IPS-NIHi11 (cell line): ENCODE measurements at regions not wholly inside any gene's neighbourhood (a gene's known extent, or its start where the extent isn't known, plus 50 kb on each side); places are given as distances from the start of the nearest gene placed in this dataset.

Experiments
- DNase-seq: peaks from one replicate; pipeline ENCODE4 v3.0.0; 2012; ENCODE audit warnings: mixed read lengths, low spot score

- DNase-seq: no peak
Observed at GRCh38 chr1:91148641-91149069, 126.8 kb upstream of the ZNF644 start.

- DNase-seq: no peak
Observed at GRCh38 chr1:91141858-91142257, 120.0 kb upstream of the ZNF644 start.

GRCh38 chr1:91138959-91139358, 117.1 kb upstream of the ZNF644 start:
- DNase-seq: no peak

GRCh38 chr1:91137173-91137852, 115.5 kb upstream of the ZNF644 start:
- no peak for DNase-seq

GRCh38 chr1:91135799-91136198, 114.0 kb upstream of the ZNF644 start:
- no peak for DNase-seq

GRCh38 chr1:91133248-91133647, 111.4 kb upstream of the ZNF644 start:
- DNase-seq: no peak

GRCh38 chr1:91130256-91130985, 108.6 kb upstream of the ZNF644 start:
- DNase-seq: no peak

GRCh38 chr1:91129458-91129857, 107.6 kb upstream of the ZNF644 start:
- DNase-seq: no peak

- no peak for DNase-seq
Observed at GRCh38 chr1:91129017-91129416, 107.2 kb upstream of the ZNF644 start.

GRCh38 chr1:91124989-91125417, 103.2 kb upstream of the ZNF644 start:
- DNase-seq: no peak

- DNase-seq: no peak
Observed at GRCh38 chr1:91124290-91124985, 102.6 kb upstream of the ZNF644 start.

GRCh38 chr1:91123773-91124172, 101.9 kb upstream of the ZNF644 start:
- DNase-seq: no peak

GRCh38 chr1:91123319-91123718, 101.5 kb upstream of the ZNF644 start:
- DNase-seq: no peak

- no peak for DNase-seq
Observed at GRCh38 chr1:91122106-91122717, 100.4 kb upstream of the ZNF644 start.

- no peak for DNase-seq
Observed at GRCh38 chr1:91121366-91121765, 99.5 kb upstream of the ZNF644 start.

GRCh38 chr1:91120936-91121335, 99.1 kb upstream of the ZNF644 start:
- DNase-seq: no peak

- no peak for DNase-seq
Observed at GRCh38 chr1:91120421-91120820, 98.6 kb upstream of the ZNF644 start.

- no peak for DNase-seq
Observed at GRCh38 chr1:91104712-91105111, 82.9 kb upstream of the ZNF644 start.

- DNase-seq: no peak
Observed at GRCh38 chr1:91101328-91101727, 79.5 kb upstream of the ZNF644 start.

GRCh38 chr1:91099746-91100621, 78.1 kb upstream of the ZNF644 start:
- no peak for DNase-seq

- no peak for DNase-seq
Observed at GRCh38 chr1:91098299-91098906, 76.6 kb upstream of the ZNF644 start.
